ENCODE measurements at regions not wholly inside any gene's neighbourhood (a gene's known extent, or its start where the extent isn't known, plus 50 kb on each side); places are given as distances from the start of the nearest gene placed in this dataset.

DNA sequence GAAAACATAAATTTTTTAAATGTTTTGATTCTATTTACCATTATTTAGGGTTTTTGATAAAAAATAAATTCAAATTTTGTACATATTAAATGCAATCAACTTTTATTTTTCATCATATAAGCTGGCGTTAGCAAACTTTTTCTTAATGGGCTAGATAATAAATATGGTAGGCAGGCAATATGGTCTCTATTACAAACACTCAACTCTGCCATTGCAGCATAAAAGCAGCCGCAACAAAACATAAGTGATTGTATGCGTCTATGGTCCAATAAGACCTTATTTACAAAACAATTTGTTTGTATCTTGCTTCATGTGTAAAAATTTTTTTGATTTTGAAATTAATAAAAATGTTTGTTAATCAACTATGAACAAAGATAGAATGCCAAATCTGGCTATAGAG, 116.8 kb upstream of the GLI2 start:
- DNase-seq (ENCODE audit: extremely low read depth, low read depth): no peak

DNA sequence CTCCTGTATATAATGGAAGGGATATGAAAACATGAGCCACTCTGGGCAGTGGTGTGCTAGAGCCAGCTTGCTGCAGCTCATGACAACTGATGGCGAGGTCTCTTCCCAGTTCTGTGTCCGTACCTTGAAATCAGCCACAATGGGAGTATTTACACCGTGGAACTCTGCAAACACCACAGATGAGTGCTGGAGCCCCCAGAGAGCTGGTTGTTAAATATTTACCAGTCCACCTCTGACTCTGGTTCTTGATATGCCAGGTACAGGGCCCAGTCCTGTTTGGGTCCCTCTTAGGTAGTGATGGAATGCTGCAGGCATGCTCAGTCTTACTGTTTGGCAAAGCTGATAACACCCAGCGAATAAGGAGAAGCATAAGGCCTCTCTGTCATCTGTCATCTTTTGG, 116.1 kb upstream of the GLI2 start:
- no peak for DNase-seq (ENCODE audit: extremely low read depth, low read depth)

DNA sequence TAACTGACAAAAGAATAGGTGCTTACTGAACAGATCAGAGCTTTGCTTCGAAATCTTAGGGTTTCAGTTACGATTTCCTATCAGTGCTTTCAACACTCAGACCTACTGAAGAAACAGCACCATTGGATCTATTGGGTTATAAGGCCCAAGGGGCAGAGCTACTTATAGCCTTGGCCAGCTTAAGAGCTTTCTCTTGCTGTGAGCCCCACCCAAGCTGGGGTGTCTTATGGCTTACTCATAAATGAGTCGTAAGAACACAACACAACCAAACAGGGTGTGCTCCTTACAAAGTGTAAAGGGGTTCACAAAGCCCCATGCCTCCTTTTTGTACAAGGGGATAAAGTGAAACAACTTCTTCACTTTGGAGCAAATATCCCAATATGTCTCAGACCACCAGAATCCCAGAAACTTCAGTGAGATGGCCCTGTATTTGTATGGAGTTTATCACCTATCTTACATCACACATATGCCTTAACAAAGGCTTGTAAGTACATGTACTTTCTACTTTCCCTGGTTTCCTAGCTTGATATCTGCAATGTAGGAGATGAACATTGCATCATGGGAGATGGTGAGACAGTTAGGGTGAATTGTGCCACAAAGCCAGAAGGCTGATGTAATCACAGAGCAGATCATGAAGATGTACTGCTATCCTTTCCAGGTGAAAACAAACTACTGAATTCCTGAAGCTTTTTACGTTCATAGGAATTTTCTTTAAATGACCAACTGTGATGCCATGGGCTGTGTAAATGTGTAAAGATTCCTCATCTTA, 115.5 kb upstream of the GLI2 start:
- peak; percentile 30 for DNase-seq (ENCODE audit: extremely low read depth, low read depth)

DNA sequence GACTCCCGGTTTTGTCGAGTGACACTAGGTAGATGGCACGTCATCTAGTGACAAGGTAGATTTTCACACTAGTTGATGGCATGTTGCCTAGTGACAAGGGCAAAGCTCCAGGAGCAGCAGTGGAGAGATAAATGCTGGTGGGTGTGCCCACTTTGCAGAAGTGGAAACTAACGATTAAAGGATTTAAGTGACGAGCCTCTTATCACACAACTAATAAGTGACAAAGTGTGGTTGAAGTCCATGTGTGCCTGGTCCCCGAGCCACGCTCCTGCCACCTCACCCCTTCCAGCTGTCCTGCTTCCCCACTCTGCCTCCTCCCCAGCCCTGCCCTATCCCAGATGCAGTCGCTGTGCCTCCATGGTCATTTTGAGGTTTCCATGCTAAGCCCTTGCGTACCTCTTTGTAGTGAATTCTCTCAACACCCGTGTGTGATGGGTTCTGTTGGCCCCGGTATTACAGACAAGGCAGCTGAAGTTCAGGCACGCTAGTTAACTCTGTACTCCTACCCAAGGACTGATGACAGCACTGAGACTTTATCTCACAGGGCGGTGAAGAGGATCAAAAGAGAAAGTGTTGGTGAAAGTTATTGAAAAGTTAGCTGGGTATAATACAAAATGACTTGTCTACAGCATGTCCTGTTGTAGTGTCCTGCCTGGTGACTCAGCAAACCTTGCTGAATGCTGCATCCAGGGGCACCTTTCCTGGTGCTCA, 113.4 kb upstream of the GLI2 start:
- DNase-seq (ENCODE audit: extremely low read depth, low read depth): no peak

DNA sequence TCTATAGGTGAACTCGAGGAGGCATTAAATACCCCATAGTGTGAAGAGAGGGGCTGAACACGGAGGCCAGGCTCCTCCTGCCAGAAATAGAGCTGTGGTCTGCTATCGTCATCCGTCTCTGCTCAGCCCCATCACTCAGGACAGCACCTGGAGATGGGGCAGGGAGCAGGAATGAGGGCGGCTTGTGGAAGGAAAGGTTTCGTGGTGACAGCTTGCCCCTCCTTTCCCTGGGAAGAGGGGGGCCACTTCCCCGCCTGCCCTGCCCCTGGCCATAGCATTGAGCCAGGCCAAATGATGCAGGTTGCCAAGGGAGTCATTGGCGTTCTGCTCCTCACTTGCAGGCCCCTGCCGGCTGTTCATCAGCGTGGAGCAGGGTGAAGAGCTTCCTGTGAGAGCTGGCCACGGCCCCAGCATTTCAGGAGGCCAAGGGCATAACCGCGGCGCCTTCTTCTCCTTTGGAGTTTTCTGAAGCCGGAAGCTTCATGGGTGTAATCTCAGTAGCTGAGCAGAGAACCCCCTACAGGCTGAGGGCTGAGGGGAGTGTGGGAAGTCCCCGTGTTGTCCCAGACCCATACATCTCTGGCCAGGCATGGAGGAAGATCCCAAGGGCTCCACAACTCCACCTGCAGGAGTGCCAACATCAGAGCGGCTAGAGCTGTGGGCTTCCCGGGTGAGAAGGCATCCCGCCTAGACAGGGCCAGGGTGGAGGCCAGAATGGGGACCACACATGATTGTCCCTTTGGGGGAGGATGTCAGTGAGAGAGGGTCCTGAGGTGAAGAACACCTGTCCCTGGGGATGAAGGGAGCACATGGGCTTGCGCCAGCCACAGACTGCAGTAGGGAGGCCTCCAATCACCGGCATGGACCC, 112.5 kb upstream of the GLI2 start:
- DNase-seq (ENCODE audit: extremely low read depth, low read depth): no peak

DNA sequence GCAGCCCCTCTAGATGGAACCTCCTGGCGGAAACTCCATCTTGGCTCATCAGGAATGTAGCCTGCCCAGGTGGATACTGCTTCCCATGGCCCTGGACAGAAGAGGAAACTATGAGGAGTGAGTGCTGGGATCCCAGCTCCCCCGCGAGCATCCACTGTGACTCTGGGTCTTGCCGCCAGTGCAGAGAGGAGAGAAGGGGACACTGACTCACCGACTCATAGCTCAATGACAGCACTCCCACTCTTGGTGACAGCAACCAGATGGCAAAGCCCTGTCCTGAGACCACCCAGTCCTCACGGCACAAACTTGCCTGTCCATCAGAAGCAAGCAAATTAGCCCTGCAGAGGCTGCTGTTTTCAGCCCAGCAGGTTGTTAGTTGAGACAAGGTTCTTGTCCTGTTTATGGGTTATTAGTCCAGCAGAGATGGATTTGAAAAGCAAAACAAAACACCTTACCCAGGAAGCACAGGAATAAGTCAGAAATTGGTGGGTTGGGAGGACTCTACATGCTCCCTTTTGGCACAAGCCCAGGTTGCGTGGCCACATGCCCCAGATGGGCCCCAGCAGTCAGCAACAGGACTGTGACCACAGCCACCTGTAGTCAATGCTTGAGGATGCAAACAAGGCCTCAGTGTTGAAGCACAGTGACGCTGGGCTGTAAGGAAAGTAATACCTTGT, 111.5 kb upstream of the GLI2 start:
- no peak for DNase-seq (ENCODE audit: extremely low read depth, low read depth)

DNA sequence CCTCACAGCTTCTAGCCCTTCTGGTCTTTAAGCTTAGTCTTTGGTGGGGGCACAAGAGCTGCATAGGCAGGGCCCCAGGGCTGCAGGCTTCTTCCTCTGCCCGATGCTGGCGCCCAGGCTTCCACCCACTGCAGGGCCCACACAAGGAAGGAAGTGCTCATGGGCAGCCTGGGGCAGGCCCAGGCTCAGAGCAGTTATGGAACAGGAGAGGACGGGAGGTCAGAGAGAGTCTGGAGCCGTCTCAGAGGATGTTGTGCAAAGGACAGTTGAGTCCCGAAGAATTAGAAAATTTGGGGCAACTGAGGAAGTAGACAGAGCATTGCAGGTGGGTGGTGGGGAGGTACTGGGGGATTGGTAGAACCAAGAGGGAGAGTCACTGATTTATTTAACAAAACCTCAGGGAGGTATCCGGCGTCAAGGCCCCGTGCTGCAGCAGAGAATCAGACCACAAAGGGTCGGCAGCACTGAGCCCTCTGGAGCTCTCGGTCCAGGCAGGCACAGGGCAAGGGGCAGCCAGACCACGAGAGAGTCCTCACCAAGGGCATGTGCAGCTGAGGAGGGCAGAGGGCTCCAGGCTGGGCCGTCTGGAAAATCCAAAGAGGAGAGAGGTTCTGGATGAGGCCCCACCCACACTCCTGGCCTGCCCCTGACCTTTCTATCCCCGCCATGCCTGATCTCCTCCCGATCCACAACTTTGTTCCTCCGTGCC, 110.8 kb upstream of the GLI2 start:
- no peak for DNase-seq (ENCODE audit: extremely low read depth, low read depth)

DNA sequence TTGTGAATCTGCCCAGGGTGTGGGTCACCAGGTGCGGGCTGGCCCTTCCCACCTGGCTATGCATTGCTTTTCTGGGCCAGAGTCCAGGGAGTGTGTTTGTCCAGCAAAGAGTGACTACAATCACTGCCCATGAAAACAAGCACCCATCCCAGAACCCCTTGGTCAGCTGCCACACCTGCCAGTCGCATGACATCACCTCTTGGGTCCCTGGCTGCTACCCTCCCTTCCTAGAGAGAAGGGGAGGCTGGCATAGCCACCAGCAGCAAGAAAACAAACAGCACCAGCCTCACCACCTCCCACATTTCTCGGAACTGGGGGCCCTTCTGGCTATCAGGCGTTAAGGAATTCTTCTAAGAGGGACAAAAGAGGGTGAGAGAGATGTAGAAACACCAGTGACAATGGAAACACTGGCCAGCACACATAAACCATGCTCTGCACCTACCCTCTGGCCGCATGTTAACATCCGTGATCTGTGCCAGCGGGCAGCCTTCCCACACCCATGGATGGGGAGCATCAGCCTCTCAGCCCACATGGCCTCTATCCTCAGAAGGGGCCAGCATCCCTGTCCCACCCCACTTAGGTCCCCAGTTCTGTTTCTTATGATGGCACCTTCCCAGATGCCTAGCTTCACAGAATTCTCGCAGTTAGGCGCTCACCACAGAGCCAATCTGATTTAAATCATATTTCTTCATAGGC, 109.7 kb upstream of the GLI2 start:
- DNase-seq (ENCODE audit: extremely low read depth, low read depth): no peak

DNA sequence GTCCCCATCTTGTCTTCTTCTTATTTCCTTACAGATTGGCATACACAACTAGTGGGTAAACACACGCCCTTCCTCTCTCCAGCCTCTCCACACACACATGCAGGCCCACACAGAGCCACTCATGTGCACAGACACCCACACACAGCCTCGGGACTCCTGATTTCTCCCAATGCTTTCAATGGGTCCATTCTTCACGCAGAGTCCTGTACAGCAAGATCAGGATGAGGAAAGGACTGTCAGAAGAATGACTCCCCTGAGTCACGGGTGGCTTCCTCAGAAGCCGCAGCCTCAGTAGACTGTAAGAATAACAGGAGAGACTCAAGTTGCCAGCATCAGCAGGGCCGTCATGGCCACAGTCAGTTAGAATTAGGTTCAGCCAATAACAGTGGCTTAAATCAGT, 109.1 kb upstream of the GLI2 start:
- no peak for DNase-seq (ENCODE audit: extremely low read depth, low read depth)

DNA sequence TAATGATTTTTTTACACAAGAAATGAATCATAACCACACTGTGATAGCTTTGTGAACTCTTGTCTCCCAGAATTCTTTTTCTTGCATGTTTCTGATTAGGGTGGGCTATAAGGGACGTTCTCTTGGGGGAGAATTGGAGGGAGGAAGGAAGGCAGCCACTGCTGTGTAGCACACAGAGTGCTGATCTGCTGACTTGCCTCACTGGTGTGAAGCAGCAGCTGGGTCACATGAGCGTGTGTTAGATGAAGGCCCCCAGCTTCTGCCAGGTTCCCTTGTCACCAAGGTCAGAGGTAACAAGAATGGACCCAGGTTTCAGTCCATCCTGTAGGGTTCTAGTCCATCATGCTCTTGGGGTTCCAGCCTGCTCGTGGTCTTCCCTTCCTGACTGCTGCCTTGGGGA, 107.4 kb upstream of the GLI2 start:
- no peak for DNase-seq (ENCODE audit: extremely low read depth, low read depth)

DNA sequence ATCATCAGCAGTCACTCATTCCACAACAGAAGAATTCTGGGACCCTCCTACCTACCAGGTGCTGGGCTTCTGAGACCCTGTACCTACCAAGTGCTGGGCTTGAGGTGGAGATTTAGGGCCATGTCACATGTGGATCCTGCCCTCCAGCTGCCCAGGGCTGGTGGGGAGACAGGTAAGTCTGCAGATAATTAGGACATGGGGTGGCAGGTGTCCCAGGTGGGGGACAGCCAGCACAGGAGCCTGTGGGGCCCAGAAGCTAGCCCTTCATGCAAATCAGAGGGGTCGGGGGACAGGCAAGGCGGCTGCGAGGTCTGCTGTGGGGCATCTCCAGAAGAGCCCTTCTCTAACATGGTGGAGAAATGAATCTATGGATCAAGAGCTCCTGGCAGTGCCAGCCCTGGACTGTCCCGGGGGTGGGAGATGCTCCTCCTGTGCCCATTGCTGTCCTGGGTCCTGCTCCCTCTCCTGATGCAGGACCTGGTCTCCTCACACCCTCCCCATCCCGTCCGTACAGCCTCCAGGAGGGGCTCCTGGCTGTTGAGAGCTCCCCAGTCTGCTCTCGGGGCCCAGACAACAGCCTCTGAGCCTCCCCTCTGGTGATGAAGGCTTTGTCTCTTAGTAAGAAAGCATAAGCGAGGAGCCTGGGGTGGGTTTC, 106.3 kb upstream of the GLI2 start:
- no peak for DNase-seq (ENCODE audit: extremely low read depth, low read depth)

DNA sequence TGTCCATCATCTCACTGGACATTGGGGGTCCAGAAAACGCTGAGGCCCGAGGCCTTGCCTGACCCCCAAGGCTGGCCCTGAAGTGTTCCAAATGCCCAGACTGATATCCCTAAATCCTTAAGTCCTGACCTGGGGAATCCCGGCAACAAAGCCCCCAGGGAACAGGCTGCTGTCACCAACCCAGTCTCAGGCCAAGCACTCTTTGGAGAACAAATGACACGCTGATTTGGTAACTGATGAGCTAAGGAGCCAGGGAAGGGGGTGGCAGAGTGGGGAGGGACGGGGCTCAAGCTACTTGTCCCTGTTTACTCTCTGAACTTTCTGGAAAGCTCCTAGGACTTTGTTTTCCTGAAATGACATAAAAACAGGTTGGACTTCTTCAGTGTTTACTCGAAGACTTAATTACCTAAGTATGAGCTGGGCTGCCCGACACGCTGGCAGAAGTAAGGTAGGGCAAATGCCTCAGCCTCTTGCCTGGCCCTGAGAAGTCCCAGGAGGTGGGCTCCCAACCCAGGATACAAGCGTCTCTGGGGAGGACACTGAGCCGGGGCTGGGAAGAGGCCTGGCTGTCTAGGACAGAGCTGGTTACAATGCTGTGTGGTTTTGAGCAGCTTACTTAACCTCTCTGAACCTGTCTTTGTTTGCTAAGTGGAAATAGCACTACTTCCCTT, 105.5 kb upstream of the GLI2 start:
- no peak for DNase-seq (ENCODE audit: extremely low read depth, low read depth)

DNA sequence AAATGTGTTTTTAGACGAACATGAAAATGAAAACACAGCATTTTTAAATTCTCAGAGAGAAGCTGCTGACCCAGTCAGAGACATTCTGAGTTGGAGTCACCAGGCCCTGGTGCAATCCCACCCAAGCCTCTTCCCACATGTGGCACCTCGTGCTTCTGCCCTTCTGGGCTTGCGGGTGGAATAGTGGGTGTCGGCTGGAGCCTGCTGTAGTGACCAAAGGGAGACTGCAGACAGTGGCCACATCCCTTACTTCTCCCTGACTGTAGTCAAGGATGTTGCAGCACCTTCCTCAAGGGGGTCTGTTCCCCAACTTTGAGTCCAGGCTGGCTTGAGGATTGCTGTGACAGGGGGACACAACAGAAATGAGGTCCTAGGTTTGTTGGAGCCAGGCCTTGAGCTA, 104.4 kb upstream of the GLI2 start:
- DNase-seq (ENCODE audit: extremely low read depth, low read depth): no peak

DNA sequence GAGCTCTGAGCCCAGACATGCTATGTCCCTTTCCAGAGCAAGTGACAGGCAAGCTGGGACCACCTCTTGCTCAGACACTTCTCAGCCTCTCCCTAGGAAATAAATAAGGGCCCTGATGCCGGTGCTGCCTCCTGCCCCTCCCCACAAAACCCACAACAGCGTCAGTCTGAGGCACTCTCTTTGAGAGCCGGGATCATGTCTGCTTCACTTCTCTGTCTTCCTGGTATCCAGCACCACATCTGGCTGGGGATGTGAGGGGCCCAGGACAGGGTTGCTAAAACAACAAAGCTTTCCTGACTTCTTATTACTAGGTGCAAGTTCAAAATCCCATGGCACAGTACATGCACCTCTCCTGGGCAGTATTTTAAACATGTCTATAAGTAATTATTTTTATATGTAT, 103.9 kb upstream of the GLI2 start:
- DNase-seq (ENCODE audit: extremely low read depth, low read depth): no peak

DNA sequence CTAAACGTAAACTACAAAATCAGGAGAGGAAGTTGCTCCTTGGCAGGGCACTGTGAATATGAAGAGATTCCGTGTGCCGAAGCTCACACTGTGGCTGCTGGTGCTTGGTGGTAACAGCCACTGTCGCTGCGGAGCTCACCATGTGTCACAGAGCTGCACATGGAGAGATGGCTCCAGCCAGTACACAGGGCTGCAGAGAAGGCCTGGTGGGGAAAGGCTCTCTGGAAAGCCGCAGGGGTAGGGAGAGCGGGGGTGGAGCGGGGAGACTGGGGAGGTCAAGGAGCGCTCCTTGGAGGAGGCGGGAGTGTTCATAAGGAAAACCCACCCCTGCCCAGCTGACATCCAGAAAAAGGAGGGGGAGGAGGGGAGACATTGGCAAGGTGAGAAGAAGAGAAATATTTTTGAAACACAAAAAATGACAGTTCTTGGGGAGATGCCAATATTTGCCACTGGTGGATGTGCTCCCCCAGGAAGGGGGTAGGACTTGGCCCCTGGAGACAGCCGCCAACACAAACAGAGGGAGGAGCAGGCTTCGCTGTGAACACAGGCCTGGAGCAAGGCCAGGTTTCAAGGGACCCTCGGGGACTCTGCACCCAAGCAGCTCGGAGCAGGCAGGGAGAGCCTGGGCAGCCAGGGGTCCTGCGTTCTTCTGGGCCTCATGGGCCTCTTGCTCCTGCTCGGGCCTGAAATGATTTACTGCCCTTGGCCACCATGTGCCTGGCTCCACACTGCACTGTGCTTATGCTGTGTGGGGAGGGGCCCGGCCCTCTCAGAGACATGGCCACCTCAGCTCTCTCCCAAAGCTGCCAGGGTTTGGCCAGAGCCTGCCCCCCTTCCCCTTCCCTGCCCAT, 102.6 kb upstream of the GLI2 start:
- no peak for DNase-seq (ENCODE audit: extremely low read depth, low read depth)

DNA sequence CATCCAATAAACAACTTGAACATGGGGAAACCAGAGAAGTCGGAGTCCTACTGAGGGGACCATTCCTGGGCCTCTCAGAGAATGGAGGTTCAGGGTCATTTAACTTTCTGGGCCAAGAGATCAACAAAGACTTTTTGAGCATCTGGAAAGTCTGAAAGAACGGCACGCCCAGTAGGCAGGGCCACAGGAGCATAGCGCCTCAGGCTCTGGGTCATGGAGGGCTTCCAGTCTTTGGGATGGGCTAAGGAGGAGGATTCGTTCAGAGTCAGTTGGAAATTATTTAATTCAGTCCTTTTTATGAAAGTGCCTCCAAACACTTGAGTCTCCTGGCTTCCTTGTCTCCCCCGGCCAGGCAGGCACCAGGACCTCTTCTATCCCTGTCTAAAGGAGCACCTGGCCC, 101.1 kb upstream of the GLI2 start:
- DNase-seq (ENCODE audit: extremely low read depth, low read depth): no peak

DNA sequence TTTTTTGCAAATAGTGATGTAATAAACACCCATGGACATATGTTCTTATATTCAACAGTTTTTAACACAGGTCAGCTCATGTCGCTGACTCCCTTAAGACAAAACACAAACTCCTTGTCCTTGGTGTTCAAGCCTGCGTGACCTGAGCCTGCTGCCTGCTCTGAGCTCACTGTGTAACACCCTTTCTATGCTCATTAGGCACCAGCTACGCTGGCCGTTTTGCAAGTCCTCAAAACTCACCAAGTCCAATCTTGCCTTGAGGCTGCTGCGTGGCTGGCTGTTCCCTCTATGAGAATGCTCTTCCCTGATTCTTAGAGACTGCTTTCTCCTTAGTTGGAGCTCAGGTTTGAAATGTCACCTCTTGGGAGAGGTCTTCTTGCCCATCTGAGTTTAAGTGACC, 100.5 kb upstream of the GLI2 start:
- DNase-seq (ENCODE audit: extremely low read depth, low read depth): no peak

DNA sequence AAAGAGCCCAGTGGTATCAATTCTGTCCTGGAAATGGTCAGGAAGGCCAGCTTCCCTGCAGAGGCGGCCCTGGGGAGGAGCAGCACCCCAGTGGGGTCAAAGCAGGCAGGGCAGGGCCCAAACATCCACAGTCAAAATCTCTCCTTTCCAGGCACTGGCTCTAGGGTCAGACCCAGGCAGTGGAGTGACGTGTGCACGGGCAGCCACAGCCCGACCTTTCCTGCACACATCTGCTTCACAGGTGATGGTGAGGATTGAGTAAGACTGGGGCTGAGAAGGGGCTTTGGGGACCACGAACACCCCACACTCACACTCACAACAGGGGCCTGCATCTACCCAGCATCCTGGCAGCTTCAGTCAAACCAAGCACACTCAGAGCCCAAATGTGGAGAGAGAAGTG, 97.8 kb upstream of the GLI2 start:
- no peak for DNase-seq (ENCODE audit: extremely low read depth, low read depth)

Data from NCI-H460 (cell line).